Vagina (tissue), 2 donors: ENCODE measurements at regions not wholly inside any gene's neighbourhood (a gene's known extent, or its start where the extent isn't known, plus 50 kb on each side); places are given as distances from the start of the nearest gene placed in this dataset.

ENCODE experiments used
- DNase-seq, 2 donors: peaks; one replicate each; pipeline ENCODE4 v3.0.0-alpha.2; 2017; ENCODE audit errors: extremely low spot score in 2 of 2
- H3K27ac ChIP-seq: fragments of 200-600 bp; sonication (generic); one replicate; pipeline ENCODE4 v1.5.1; 2019
- H3K27me3 ChIP-seq: fragments of 200-600 bp; sonication (generic); one replicate; pipeline ENCODE4 v1.5.1; 2019
- H3K36me3 ChIP-seq, 2 donors: fragments of 200-600 bp; sonication (generic); one replicate each; pipeline ENCODE4 v1.5.1; 2017 to 2019
- H3K4me1 ChIP-seq: fragments of 200-600 bp; sonication (generic); one replicate; pipeline ENCODE4 v1.5.1; 2019
- H3K4me3 ChIP-seq, 2 donors: fragments of 200-600 bp; sonication (generic); 1 replicate in 1 of 2; 2 replicates in 1 of 2; pipeline ENCODE4 v1.5.1; 2016 to 2019
- H3K9me3 ChIP-seq: fragments of 200-600 bp; sonication (generic); one replicate; pipeline ENCODE4 v1.5.1; 2019
- POLR2A ChIP-seq, 2 donors: fragments of 450-650 bp; IDR thresholded peaks; one replicate each; pipeline ENCODE4 v1.6.1; 2017; ENCODE audit warnings: antibody characterized with exemption in 2 of 2, mild to moderate bottlenecking in 2 of 2, moderate library complexity in 2 of 2
- POLR2AphosphoS5 ChIP-seq, 2 donors: sonication (generic); formaldehyde crosslinking; IDR thresholded peaks; one replicate each; pipeline ENCODE4 v1.9.0; 2017; ENCODE audit warnings: antibody characterized with exemption in 2 of 2, mild to moderate bottlenecking in 2 of 2, low read depth in 1 of 2; ENCODE audit not compliant: insufficient read depth in 1 of 2
- intact Hi-C: fragments of 100-400 bp; cut with DNase I; formaldehyde crosslinking; loops from one replicate; pipeline ENCODE4 v1.15.1; 2023
- TF ChIP-seq, protein P1 (sequence below), 3 experiments: fragments of 450-650 bp in 2 of 3; fragments of 200-600 bp in 1 of 3; sonication (generic) in 1 of 3; IDR thresholded peaks; one replicate each; pipeline ENCODE4 v1.5.1; 2017 to 2019; ENCODE audit warnings: antibody characterized with exemption in 3 of 3, mild to moderate bottlenecking in 2 of 3, moderate library complexity in 2 of 3

DNA sequence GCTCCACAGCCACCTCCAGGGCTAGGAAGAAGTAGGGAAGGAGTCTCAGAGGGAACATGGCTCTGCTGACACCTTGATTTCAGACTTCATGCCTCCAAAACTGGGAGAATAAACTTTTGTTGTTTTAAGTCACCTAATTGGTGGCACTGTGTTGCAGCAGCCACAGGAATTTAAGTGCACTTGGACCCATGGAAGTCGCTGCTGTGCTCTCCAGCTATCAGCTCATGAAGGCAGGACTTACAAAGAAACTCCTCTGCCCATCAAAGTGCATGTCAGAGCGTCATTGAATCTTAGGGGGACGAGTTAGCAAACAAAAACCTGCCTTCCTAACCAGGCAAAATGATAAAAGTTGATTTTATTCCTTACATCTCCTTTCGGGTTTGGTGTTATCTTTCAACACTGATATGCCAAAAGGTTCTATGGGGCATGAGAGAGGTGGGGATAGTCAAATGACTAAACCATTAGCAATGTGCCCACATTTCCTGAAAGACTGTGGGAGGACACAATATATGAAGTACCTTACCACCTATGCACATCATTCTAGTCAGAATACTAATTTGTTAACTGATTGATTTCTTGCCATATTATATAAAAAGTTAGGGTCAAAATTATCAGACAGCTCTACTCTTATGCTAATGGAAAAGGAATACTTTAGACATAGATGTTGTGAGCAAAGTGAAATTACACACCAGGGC lies 235.8 kb upstream of the TNP1 start:
- intact Hi-C loops, result no loop called here
- TF ChIP-seq POLR2A (IDR thresholded peaks at IDR 0.05) (no peak), POLR2AphosphoS5 (IDR thresholded peaks at IDR 0.05; ENCODE audit: insufficient read depth in 1 of 2, low read depth in 1 of 2) (no peak)
- TF ChIP-seq, protein P1, sequence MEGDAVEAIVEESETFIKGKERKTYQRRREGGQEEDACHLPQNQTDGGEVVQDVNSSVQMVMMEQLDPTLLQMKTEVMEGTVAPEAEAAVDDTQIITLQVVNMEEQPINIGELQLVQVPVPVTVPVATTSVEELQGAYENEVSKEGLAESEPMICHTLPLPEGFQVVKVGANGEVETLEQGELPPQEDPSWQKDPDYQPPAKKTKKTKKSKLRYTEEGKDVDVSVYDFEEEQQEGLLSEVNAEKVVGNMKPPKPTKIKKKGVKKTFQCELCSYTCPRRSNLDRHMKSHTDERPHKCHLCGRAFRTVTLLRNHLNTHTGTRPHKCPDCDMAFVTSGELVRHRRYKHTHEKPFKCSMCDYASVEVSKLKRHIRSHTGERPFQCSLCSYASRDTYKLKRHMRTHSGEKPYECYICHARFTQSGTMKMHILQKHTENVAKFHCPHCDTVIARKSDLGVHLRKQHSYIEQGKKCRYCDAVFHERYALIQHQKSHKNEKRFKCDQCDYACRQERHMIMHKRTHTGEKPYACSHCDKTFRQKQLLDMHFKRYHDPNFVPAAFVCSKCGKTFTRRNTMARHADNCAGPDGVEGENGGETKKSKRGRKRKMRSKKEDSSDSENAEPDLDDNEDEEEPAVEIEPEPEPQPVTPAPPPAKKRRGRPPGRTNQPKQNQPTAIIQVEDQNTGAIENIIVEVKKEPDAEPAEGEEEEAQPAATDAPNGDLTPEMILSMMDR (IDR thresholded peaks at IDR 0.05), result no peak

DNA sequence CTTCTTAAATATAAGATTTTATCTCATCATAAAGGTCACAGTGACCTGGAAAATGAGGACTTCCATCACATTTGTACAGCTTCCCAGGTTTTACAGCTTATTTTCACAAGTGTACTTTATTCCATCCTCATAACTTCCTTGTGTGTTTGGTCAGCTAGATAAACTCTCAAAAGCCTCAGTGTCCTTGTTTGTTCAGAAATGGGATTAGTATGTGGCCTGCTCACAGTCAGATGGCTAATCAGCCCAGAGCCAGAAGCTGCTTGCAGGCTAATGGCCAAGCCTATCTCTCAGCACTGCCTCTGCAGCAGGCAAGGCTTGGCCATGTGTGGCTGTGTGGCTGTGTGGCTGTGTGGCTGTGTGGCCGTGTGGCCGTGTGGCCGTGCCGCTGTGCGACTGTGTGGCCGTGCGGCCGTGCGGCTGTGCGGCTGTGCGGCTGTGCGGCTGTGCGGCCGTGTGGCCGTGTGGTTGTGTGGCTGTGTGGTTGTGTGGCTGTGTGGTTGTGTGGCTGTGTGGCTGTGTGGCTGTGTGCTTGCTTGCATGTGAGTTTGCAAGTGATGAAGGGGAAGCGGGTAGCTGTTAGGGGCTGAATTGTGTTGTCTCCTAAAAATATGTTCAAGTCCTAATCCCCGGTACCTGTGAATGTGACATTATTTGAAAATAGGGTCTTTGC lies 233.0 kb upstream of the TNP1 start:
- Histone ChIP-seq H3K27ac (peak overlapping the region; percentile 53), H3K4me3 (no peak overlapping the region), H3K4me1 (peaks cover 13% of the 10 kb centered on the region), H3K9me3 (no peaks in the 10 kb centered on the region), H3K27me3 (no peaks in the 10 kb centered on the region), H3K36me3 (no peaks in the 10 kb centered on the region)
- intact Hi-C loops, result no loop called here
- TF ChIP-seq POLR2AphosphoS5 (IDR thresholded peaks at IDR 0.05; ENCODE audit: insufficient read depth in 1 of 2, low read depth in 1 of 2) (no peak), POLR2A (IDR thresholded peaks at IDR 0.05) (no peak)
- TF ChIP-seq, protein P1 (IDR thresholded peaks at IDR 0.05), result no peak
- no peak for DNase-seq

More for the DNA sequence above, 235.8 kb upstream of the TNP1 start:
- no peaks in the 10 kb centered on the region for H3K27me3 ChIP-seq
- H3K4me1 ChIP-seq, result peaks cover 25% of the 10 kb centered on the region
- no peaks in the 10 kb centered on the region for H3K36me3 ChIP-seq
- H3K4me3 ChIP-seq, result no peak overlapping the region
- DNase-seq, result no peak
- H3K9me3 ChIP-seq, result no peaks in the 10 kb centered on the region
- no peak overlapping the region for H3K27ac ChIP-seq

DNA sequence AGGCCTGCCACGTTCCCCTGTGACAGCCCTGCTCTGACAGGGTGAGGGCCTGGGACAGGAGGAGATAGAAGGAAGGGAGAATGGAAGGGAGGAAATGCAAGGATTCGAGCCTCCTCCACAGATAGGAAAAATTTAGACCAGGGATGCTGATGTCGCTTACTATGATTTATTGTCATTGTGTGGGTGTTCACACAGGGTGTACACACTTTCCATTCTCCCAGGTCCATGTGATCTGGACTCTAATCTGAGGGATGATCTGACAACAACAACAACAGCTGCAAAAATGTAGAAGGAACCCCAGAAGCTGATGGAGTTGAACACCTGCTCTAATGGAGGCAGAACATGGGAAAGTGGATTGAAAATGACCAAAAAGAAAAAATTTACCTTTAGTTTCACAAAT lies 231.7 kb upstream of the TNP1 start:
- Histone ChIP-seq H3K27me3 (no peaks in the 10 kb centered on the region), H3K36me3 (no peaks in the 10 kb centered on the region), H3K4me3 (no peak overlapping the region), H3K27ac (no peak overlapping the region), H3K9me3 (no peaks in the 10 kb centered on the region), H3K4me1 (peaks cover 5% of the 10 kb centered on the region)
- intact Hi-C loops, result no loop called here
- TF ChIP-seq POLR2AphosphoS5 (IDR thresholded peaks at IDR 0.05; ENCODE audit: insufficient read depth in 1 of 2, low read depth in 1 of 2), result no peak
- no peak for TF ChIP-seq POLR2A (IDR thresholded peaks at IDR 0.05)
- TF ChIP-seq, protein P1 (IDR thresholded peaks at IDR 0.05), result no peak
- DNase-seq, result peak in 1 of 2 donors; percentile 1

DNA sequence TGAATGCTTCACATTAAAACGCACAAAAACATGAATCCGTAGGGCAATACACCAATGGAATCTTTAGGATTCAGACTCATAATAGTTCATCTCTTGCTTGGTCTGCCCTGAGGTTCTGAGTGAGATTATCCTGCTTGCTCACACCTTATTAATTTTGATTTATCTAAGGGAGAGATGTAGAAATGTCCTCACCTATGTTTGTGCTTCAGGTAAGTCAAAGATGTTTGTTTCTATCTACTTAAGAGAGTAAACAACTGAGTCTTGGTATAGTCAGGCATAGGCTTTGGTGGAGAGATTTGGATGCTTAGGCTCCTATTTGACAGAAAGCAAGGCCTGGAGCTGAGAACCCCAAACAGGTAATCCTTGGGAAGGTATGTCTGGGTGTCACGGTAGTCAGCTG lies 231.0 kb upstream of the TNP1 start:
- Histone ChIP-seq H3K36me3 (no peaks in the 10 kb centered on the region), H3K4me3 (no peak overlapping the region), H3K4me1 (peaks cover 5% of the 10 kb centered on the region), H3K27me3 (no peaks in the 10 kb centered on the region), H3K9me3 (no peaks in the 10 kb centered on the region), H3K27ac (no peak overlapping the region)
- TF ChIP-seq POLR2AphosphoS5 (IDR thresholded peaks at IDR 0.05; ENCODE audit: insufficient read depth in 1 of 2, low read depth in 1 of 2) (no peak), POLR2A (IDR thresholded peaks at IDR 0.05) (no peak)
- TF ChIP-seq, protein P1 (IDR thresholded peaks at IDR 0.05), result no peak
- DNase-seq, result no peak
- intact Hi-C loops, result no loop called here

DNA sequence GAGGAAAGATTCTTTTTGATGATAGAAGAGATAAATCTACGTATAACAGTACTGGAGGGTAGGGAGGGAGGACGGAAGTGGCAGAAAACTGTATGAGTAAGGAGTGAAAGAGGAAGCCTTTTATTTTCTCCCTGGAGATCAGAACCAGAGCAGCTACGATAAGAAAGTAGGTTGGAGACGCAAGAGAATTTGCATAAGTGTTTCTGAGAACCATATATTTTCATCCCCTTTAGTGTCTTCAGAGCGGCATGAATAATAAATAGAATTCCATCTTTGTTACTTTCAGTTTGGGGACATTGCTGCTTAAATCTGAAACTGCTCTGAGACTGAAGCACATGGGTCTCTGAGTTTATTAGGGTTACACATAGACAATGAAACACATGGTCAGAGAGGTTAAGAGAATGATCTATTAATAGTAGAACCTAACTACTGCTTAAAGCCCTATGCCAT lies 230.2 kb upstream of the TNP1 start:
- Histone ChIP-seq H3K4me1 (peaks cover 5% of the 10 kb centered on the region), H3K4me3 (peak overlapping the region in 1 of 2 donors; percentile 13), H3K27me3 (no peaks in the 10 kb centered on the region), H3K9me3 (no peaks in the 10 kb centered on the region), H3K27ac (no peak overlapping the region), H3K36me3 (no peaks in the 10 kb centered on the region)
- no peak for TF ChIP-seq POLR2AphosphoS5 (IDR thresholded peaks at IDR 0.05; ENCODE audit: insufficient read depth in 1 of 2, low read depth in 1 of 2)
- TF ChIP-seq, protein P1 (IDR thresholded peaks at IDR 0.05), result no peak
- no peak for TF ChIP-seq POLR2A (IDR thresholded peaks at IDR 0.05)
- intact Hi-C loops, result no loop called here
- DNase-seq, result no peak
